ENCODE measurements at regions not wholly inside any gene's neighbourhood (a gene's known extent, or its start where the extent isn't known, plus 50 kb on each side); places are given as distances from the start of the nearest gene placed in this dataset.

GRCh38 chr3:72086743-72087087 lies 301.8 kb upstream of the PROK2 start:
- TF ChIP-seq, protein P1, sequence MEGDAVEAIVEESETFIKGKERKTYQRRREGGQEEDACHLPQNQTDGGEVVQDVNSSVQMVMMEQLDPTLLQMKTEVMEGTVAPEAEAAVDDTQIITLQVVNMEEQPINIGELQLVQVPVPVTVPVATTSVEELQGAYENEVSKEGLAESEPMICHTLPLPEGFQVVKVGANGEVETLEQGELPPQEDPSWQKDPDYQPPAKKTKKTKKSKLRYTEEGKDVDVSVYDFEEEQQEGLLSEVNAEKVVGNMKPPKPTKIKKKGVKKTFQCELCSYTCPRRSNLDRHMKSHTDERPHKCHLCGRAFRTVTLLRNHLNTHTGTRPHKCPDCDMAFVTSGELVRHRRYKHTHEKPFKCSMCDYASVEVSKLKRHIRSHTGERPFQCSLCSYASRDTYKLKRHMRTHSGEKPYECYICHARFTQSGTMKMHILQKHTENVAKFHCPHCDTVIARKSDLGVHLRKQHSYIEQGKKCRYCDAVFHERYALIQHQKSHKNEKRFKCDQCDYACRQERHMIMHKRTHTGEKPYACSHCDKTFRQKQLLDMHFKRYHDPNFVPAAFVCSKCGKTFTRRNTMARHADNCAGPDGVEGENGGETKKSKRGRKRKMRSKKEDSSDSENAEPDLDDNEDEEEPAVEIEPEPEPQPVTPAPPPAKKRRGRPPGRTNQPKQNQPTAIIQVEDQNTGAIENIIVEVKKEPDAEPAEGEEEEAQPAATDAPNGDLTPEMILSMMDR (IDR thresholded peaks at IDR 0.05; ENCODE audit: control insufficient read depth, insufficient read depth, low read depth, low read length, missing control alignments) = no peak
- no peak for DNase-seq (ENCODE audit: low read depth)
- no peak overlapping the region for H3K4me3 ChIP-seq (ENCODE audit: control insufficient read depth, low read depth, low read length)

DNA sequence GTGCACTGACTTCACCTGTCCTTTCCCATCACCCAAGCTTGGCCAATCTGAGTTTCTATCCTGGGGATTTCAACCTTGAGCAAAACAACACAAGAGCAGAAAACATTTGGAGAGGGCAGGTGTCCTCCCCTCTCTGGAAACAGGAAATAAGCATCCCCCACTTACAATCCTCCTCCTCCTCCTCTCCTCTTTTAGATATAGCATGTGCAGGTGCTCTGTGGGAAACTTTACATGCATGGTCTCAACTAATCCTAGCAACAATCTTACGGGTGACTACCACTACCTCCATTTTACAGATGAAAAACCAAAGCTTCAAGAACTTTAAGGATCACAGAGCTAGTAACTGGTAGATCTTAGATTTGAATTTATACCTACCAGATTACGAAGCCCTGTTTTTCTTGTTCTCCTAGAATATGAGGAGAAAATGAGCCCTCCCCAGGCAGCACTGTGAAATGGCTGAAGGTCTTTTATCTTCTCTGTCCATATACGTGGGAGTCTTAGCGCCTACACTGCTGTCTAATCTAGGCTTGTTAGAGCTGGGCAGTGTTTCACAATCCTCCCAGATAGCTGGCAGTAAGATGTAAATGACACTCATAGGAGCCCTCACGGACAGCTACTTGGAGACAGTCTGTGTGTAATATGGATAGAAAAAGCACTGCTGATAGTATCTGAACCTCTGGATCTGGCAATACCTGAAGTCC lies 301.2 kb upstream of the PROK2 start:
- DNase-seq (ENCODE audit: low read depth) = peak; percentile 13
- no peak overlapping the region for H3K4me3 ChIP-seq (ENCODE audit: control insufficient read depth, low read depth, low read length)
- TF ChIP-seq, protein P1 (IDR thresholded peaks at IDR 0.05; ENCODE audit: control insufficient read depth, insufficient read depth, low read depth, low read length, missing control alignments) = no peak

DNA sequence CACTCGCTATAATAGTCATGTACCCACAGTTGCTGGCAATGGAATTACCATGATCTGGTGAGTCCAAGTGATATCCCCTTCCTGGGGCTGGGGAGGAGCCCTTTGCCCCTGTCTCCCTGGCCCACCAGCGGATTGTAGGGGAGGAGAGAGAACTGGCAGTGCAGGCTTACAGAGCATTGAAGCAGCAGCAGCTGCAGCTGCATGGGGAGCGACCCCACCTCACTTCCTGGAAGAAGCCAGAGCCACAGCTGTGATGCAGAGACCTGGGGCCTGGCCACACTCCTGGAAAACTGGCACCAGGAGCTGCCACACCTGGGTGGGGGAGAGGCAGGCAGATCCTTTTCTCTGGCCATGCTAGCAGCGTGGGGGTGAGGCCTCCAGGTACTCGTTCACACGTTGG lies 300.1 kb upstream of the PROK2 start:
- TF ChIP-seq, protein P1 (IDR thresholded peaks at IDR 0.05; ENCODE audit: control insufficient read depth, insufficient read depth, low read depth, low read length, missing control alignments) = no peak
- no peak overlapping the region for H3K4me3 ChIP-seq (ENCODE audit: control insufficient read depth, low read depth, low read length)
- DNase-seq (ENCODE audit: low read depth) = no peak

DNA sequence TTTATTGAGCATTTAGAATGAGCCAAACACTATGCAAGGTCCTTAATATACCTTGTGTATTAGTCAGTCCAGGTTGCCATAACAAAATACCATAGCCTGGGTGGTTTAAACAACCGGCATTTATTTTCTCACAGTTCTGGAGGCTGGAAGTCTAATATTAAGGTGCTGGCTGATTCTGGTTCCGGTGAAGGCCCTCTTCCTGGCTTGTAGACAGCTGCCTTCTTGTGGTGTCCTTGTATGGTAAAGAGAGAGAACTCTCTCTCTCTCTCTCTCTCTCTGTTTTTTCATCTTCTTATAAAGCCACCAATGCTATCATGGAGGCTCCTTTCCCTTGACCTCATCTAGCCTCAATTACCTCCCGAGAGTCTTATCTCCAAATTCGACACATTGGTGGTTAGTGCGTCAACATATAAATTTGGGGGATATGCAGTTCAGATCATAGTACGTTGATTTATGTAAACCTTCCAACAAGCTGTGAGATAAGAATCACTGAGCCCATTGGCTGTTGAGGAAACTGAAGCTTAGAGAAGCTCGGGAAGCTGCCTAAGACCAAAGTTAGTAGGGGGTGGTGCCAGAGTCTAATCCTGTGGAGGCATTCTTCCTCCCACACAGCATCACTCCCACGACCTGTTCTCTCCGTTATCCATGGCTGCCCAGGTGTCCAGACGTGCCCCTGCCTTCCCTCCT lies 298.0 kb upstream of the PROK2 start:
- TF ChIP-seq, protein P1 (IDR thresholded peaks at IDR 0.05; ENCODE audit: control insufficient read depth, insufficient read depth, low read depth, low read length, missing control alignments) = no peak
- H3K4me3 ChIP-seq (ENCODE audit: control insufficient read depth, low read depth, low read length) = no peak overlapping the region
- no peak for DNase-seq (ENCODE audit: low read depth)

GRCh38 chr3:72082186-72082715 lies 297.3 kb upstream of the PROK2 start:
- peak; percentile 17 for DNase-seq (ENCODE audit: low read depth)
- H3K4me3 ChIP-seq (ENCODE audit: control insufficient read depth, low read depth, low read length) = no peak overlapping the region
- TF ChIP-seq, protein P1 (IDR thresholded peaks at IDR 0.05; ENCODE audit: control insufficient read depth, insufficient read depth, low read depth, low read length, missing control alignments) = no peak

- TF ChIP-seq, protein P1 (IDR thresholded peaks at IDR 0.05; ENCODE audit: control insufficient read depth, insufficient read depth, low read depth, low read length, missing control alignments) = no peak
- H3K4me3 ChIP-seq (ENCODE audit: control insufficient read depth, low read depth, low read length) = no peak overlapping the region
- DNase-seq (ENCODE audit: low read depth) = no peak
Measured at GRCh38 chr3:72081471-72082185, 296.7 kb upstream of the PROK2 start.

All from AG09309 (cell line).